HUDEP-2 (cell line): ENCODE measurements at regions not wholly inside any gene's neighbourhood (a gene's known extent, or its start where the extent isn't known, plus 50 kb on each side); places are given as distances from the start of the nearest gene placed in this dataset.

ENCODE experiments used
- DNase-seq, 76 experiments: peaks; one replicate each; lab custom pipeline; 2025; ENCODE audit not compliant: unreplicated experiment in 76 of 76; lab: John Stamatoyannopoulos, UW

DNA sequence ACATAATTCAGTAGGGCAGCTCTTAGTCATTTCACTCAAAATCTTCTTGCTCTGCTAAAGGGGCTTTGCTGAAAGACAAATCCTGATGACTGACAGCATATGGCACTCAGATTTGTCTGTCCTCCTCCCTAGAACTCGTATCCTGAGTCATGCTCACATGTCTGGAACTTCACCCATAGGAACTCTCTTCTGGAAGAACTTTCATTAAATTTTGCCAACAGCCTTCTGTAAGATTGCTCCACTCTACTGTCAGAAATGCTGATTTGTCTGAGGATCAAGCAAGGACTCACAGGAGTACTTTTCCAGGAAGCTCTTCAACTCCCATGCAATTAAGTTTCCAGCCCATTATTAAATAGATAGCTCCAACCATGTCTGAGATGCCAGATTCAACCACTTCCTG, 59.8 kb upstream of the SNX2 start:
- DNase-seq, result no peak

DNA sequence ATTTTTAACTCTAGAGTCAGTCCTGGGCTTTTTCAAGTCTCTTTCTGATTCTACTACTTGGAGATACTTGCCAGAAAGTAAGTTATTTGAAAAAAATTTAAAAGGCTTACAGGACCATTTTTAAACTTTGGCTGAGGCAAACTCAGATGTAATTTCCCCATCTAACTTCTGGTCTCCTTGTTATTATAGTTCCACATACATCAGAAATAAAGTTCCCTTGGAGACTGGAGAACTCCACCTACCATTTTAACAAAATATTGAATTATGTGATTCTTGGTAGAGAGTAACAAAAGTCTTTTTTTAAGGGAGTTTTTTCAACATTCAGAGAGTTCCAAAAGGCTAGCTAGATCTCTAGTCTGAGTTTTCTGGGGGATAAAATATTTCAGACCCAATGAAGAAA, 56.3 kb upstream of the SNX2 start:
- DNase-seq, result no peak

DNA sequence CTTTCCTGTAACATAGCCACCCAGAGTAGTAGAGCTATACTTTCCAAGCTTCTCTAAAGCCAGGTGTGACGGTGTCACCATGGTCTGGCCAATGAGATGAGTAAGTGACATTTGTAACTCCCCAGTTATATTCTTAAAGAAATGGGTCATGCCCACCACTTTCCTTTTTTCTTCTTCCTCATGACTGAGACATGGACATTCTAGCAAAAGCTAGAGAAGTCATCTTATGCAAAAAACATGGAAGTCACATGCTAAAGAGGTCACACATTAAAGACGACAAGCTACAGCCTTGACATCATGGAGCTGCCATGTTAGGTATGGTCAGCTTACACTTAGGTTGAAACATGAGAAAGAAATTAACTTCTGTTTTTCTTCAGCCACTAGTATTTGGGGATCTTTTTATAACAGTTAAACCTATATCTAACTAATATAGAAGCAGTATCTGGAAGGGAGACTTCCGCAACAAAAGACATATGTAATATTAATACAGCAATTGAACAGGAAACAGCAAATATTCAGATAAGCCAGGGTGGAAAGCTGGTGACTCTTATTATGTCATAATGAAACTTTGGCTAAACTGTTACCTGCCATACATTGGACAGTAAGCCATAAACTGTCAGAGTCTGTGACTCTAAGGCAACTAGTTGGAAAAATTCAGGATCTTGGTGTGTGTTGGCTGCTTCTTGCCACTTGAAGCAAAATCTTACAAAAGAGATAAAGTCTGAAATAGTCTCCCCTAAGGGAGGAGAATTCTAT, 54.7 kb upstream of the SNX2 start:
- no peak for DNase-seq

DNA sequence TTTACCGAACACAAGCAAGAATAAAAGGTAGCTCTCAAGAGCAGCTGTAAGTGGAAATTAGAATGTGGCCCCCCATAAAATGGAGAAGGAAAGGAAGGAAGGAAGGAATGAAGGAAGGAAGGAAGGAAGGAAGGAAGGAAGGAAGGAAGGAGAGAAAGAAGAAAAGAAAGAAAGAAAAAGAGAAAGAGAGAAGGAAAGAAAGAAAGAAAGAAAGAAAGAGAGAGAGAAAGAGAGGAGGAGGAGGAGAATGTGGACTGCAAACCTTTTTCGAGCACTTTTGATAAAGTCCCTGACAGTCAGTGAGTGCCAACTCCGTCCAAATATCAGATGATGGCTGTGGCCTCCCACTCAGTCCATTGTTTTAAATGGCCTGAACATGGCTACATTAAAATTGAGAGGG, 53.8 kb upstream of the SNX2 start:
- DNase-seq, result no peak

DNA sequence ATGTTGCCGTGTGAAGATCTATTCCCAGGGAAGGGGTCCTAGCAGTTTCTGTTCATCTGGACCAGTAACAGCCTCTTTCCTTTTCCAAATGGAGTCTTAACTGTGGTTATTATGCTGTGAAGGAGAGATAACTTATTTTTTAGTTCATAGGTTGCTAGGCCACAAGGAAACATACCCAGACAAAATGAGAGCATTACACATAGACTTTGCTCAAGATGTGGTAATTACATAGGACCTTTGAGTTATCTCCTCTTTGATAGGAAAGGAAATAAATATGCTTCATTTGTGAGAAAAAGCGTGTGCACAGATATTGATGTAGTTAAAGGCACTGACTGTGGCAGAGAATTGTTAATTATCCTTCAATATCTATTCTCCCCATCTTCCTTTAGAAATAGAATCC, 52.5 kb upstream of the SNX2 start:
- DNase-seq, result no peak

DNA sequence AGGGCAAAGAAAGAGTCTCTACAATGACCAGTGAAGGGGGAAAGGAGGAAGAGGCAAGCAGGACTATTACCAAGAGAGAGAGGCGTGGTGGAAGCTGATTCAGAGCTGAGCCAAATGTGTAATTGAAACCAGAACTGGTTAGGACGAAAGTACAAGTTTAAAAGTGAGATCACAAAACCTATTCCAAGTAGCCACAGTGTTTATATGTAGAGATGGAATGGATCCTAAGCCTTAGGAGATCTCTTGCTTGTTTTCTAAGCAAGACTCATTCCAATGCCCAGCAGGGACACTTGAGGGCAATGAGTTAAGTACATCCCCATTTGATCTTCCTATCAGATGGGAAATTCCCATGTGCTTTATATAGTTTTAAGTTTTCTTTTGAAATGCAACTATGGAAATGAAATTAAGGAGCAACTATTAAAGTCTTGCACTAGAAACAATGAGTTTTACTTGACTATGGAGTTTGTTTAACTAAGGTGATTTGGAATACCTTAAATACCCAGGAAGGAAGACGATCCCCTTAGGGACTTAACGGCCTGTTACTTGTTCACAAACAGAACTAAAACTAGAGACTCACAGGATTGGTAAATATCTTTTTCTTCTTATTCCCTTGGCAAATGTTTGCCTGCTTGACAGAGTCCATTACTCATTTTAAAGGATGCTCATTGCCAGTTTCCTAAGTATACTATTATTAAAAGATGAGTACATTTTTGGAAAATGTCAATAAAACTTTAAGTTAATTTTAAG, 51.1 kb upstream of the SNX2 start:
- no peak for DNase-seq
